Prostate gland (tissue), 2 donors: ENCODE measurements at regions not wholly inside any gene's neighbourhood (a gene's known extent, or its start where the extent isn't known, plus 50 kb on each side); places are given as distances from the start of the nearest gene placed in this dataset.

ENCODE experiments used
- CTCF ChIP-seq, 4 experiments: fragments of 200-600 bp in 2 of 4; fragments of 450-650 bp in 2 of 4; sonication (generic) in 2 of 4; IDR thresholded peaks; 1 replicate in 3 of 4; 2 replicates in 1 of 4; pipeline ENCODE4 v1.5.1; 2016 to 2019; ENCODE audit warnings: antibody characterized with exemption in 4 of 4, mild to moderate bottlenecking in 2 of 4, moderate library complexity in 2 of 4
- POLR2A ChIP-seq: fragments of 450-650 bp; IDR thresholded peaks from one replicate; pipeline ENCODE4 v1.6.1; 2016; ENCODE audit warnings: antibody characterized with exemption, mild to moderate bottlenecking
- POLR2AphosphoS5 ChIP-seq: sonication (generic); formaldehyde crosslinking; IDR thresholded peaks from one replicate; pipeline ENCODE4 v1.6.1; 2017; ENCODE audit warnings: antibody characterized with exemption

DNA sequence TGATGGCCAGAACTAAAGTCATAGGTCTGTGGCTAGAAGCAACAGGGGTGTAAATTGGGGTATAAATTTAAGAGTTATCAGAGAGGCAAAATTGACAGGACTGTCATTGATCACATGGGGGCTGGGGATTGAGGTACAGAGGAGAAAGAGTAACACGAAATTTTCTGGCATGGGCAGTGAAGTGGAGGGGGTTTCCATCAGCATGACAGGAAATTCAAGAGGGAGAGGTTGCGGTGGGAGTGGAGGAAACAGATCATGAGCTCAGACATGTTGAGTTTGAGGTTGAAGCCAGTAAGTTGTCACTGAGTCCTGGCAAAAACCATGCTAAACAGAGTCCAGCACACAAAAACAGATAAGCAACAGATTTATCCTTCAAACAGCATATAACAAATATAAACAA lies 192.1 kb upstream of the TSC22D1 start:
- TF ChIP-seq CTCF (IDR thresholded peaks at IDR 0.05) (no peak), POLR2AphosphoS5 (no peak), POLR2A (no peak)
